ENCODE measurements at regions not wholly inside any gene's neighbourhood (a gene's known extent, or its start where the extent isn't known, plus 50 kb on each side); places are given as distances from the start of the nearest gene placed in this dataset.

DNA sequence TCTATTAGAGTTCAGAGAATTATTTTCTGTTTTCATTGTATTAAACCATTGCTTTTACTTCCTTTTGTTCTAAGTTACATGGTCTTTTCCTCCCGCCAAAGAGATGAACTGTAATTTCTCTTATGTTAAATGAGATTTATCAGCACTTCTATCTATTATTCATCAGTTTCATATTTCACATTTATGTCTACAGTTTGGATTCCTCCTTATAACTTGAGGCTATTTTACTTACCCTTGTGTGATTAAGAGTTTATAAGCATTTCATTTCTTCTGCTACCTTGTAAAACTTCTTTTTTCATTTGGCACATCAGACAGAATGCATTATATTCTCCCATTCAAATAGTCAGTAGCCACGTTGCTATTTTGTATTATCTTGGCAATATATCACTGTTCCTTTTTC, 248.2 kb downstream of the PLA2G4A start:
- H3K4me3 ChIP-seq (ENCODE audit: low read length), result no peak overlapping the region
- no peaks in the 10 kb centered on the region for H4K20me1 ChIP-seq (ENCODE audit: insufficient read depth, low read length)
- H3K9ac ChIP-seq (ENCODE audit: low read length), result no peak overlapping the region
- peaks cover 8% of the 10 kb centered on the region for H3K36me3 ChIP-seq (replicated peaks; ENCODE audit: low read depth, low read length)
- H3K27ac ChIP-seq (ENCODE audit: low read length), result no peak overlapping the region
- peaks cover under 1% of the 10 kb centered on the region; the same call in 1 of the 2 replicates for H3K4me1 ChIP-seq (ENCODE audit: low read length)
- no peaks in the 10 kb centered on the region for H3K27me3 ChIP-seq (ENCODE audit: low read depth, low read length)
- H3K9me3 ChIP-seq (ENCODE audit: insufficient read depth, low read length), result no peaks in the 10 kb centered on the region
- TF ChIP-seq, protein P1, sequence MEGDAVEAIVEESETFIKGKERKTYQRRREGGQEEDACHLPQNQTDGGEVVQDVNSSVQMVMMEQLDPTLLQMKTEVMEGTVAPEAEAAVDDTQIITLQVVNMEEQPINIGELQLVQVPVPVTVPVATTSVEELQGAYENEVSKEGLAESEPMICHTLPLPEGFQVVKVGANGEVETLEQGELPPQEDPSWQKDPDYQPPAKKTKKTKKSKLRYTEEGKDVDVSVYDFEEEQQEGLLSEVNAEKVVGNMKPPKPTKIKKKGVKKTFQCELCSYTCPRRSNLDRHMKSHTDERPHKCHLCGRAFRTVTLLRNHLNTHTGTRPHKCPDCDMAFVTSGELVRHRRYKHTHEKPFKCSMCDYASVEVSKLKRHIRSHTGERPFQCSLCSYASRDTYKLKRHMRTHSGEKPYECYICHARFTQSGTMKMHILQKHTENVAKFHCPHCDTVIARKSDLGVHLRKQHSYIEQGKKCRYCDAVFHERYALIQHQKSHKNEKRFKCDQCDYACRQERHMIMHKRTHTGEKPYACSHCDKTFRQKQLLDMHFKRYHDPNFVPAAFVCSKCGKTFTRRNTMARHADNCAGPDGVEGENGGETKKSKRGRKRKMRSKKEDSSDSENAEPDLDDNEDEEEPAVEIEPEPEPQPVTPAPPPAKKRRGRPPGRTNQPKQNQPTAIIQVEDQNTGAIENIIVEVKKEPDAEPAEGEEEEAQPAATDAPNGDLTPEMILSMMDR (IDR thresholded peaks at IDR 0.05; ENCODE audit: low read depth, low read length), result no peak
- TF ChIP-seq EZH2phosphoT487 (IDR thresholded peaks at IDR 0.05; ENCODE audit: low read depth), result no peak
- H3K79me2 ChIP-seq (ENCODE audit: low read length), result peaks cover 31% of the 10 kb centered on the region
- no peak overlapping the region for H3K4me2 ChIP-seq (ENCODE audit: low read length)
- H2AFZ ChIP-seq (ENCODE audit: low read depth, low read length), result no peak overlapping the region

DNA sequence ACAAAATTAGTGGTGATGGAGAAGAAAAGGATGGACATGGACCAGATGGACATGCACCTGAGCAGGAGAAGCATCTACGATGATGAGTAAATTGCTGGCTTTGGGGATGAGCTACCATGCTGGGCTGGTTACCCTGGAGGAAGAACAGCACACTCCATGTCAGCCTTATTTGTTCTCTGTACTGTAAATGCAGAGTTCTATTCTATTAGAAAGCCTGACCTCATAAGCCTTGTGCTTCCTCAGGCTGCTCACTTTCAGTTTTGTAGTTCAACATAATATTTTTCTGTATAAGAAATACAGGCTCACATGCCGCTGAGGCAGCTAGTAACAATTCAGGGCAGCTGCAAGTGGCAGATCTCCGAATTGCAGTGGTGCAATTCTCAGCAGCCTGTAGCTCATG, 249.6 kb downstream of the PLA2G4A start:
- Histone ChIP-seq H3K27me3 (ENCODE audit: low read depth, low read length) (no peaks in the 10 kb centered on the region), H3K4me3 (ENCODE audit: low read length) (no peak overlapping the region), H3K79me2 (ENCODE audit: low read length) (peaks cover 36% of the 10 kb centered on the region), H3K27ac (ENCODE audit: low read length) (no peak overlapping the region), H3K9ac (ENCODE audit: low read length) (no peak overlapping the region), H2AFZ (ENCODE audit: low read depth, low read length) (no peak overlapping the region), H3K4me1 (ENCODE audit: low read length) (no peaks in the 10 kb centered on the region), H3K36me3 (replicated peaks; ENCODE audit: low read depth, low read length) (peaks cover 8% of the 10 kb centered on the region), H4K20me1 (ENCODE audit: insufficient read depth, low read length) (no peaks in the 10 kb centered on the region), H3K4me2 (ENCODE audit: low read length) (no peak overlapping the region), H3K9me3 (ENCODE audit: insufficient read depth, low read length) (no peaks in the 10 kb centered on the region)
- TF ChIP-seq, protein P1 (IDR thresholded peaks at IDR 0.05; ENCODE audit: low read depth, low read length), result no peak
- no peak for TF ChIP-seq EZH2phosphoT487 (IDR thresholded peaks at IDR 0.05; ENCODE audit: low read depth)

DNA sequence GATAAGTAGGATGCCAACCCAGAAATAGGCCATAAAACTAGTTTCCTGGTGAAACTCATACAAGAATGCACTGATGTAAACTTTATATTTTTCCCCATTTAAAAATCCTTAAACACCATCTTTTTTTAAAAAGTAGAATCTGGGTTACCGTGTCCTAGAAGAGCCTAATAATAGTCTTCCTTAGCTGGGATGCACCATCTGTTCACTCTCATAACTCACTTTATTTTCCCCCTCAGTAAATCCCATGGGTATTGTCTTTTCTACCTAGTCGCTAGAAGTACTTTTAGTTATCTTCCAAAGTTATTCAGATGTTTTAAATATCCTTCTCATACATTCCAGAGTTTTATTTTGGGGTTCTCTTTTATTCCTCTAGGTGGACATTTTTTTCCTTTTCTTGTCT, 250.2 kb downstream of the PLA2G4A start:
- H3K36me3 ChIP-seq (replicated peaks; ENCODE audit: low read depth, low read length), result peaks cover 8% of the 10 kb centered on the region
- no peak overlapping the region for H3K4me3 ChIP-seq (ENCODE audit: low read length)
- no peak overlapping the region for H3K9ac ChIP-seq (ENCODE audit: low read length)
- peaks cover 36% of the 10 kb centered on the region for H3K79me2 ChIP-seq (ENCODE audit: low read length)
- no peaks in the 10 kb centered on the region for H3K4me1 ChIP-seq (ENCODE audit: low read length)
- H3K27ac ChIP-seq (ENCODE audit: low read length), result no peak overlapping the region
- H3K9me3 ChIP-seq (ENCODE audit: insufficient read depth, low read length), result no peaks in the 10 kb centered on the region
- H3K4me2 ChIP-seq (ENCODE audit: low read length), result no peak overlapping the region
- TF ChIP-seq, protein P1 (IDR thresholded peaks at IDR 0.05; ENCODE audit: low read depth, low read length), result no peak
- no peak for TF ChIP-seq EZH2phosphoT487 (IDR thresholded peaks at IDR 0.05; ENCODE audit: low read depth)
- H3K27me3 ChIP-seq (ENCODE audit: low read depth, low read length), result no peaks in the 10 kb centered on the region
- no peak overlapping the region for H2AFZ ChIP-seq (ENCODE audit: low read depth, low read length)
- no peaks in the 10 kb centered on the region for H4K20me1 ChIP-seq (ENCODE audit: insufficient read depth, low read length)

DNA sequence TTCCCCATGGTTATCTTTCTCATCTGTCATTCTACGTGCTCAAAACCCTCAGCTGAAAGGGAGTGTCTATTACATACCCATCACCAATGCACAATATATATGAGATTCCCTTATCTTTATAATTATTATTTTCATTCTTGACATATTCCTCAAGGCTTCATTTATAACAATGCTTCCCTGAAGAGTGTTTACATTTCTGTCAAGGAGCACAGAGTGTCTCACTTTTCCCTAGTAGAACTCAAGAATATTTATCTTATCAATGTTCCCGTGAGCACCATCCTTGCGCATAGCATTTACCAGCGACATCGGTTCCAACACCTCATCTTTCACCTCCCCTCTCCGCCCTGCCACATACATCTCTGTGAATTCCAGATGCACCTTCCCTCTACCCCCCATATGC, 250.6 kb downstream of the PLA2G4A start:
- Histone ChIP-seq H4K20me1 (ENCODE audit: insufficient read depth, low read length) (no peaks in the 10 kb centered on the region), H3K9me3 (ENCODE audit: insufficient read depth, low read length) (no peaks in the 10 kb centered on the region), H3K27ac (ENCODE audit: low read length) (no peak overlapping the region), H3K4me2 (ENCODE audit: low read length) (no peak overlapping the region), H3K4me1 (ENCODE audit: low read length) (no peaks in the 10 kb centered on the region), H3K79me2 (ENCODE audit: low read length) (peaks cover 34% of the 10 kb centered on the region), H3K36me3 (replicated peaks; ENCODE audit: low read depth, low read length) (peaks cover 8% of the 10 kb centered on the region), H3K9ac (ENCODE audit: low read length) (no peak overlapping the region), H2AFZ (ENCODE audit: low read depth, low read length) (no peak overlapping the region), H3K27me3 (ENCODE audit: low read depth, low read length) (no peaks in the 10 kb centered on the region), H3K4me3 (ENCODE audit: low read length) (no peak overlapping the region)
- TF ChIP-seq, protein P1 (IDR thresholded peaks at IDR 0.05; ENCODE audit: low read depth, low read length), result no peak

Measured in OCI-LY3 (cell line).